Esophagus muscularis mucosa (tissue), 3 donors: ENCODE measurements at regions not wholly inside any gene's neighbourhood (a gene's known extent, or its start where the extent isn't known, plus 50 kb on each side); places are given as distances from the start of the nearest gene placed in this dataset.

Source experiments
- POLR2A ChIP-seq: fragments of 450-650 bp; IDR thresholded peaks from one replicate; pipeline ENCODE4 v1.6.1; 2017; ENCODE audit warnings: antibody characterized with exemption, moderate library complexity, mild to moderate bottlenecking, low read depth
- TF ChIP-seq, protein P1 (sequence below), 3 experiments: fragments of 200-600 bp in 2 of 3; fragments of 450-650 bp in 1 of 3; sonication (generic) in 2 of 3; IDR thresholded peaks; one replicate each; pipeline ENCODE4 v1.5.1; 2017 to 2019; ENCODE audit warnings: antibody characterized with exemption in 3 of 3, mild to moderate bottlenecking in 2 of 3, moderate library complexity in 1 of 3

DNA sequence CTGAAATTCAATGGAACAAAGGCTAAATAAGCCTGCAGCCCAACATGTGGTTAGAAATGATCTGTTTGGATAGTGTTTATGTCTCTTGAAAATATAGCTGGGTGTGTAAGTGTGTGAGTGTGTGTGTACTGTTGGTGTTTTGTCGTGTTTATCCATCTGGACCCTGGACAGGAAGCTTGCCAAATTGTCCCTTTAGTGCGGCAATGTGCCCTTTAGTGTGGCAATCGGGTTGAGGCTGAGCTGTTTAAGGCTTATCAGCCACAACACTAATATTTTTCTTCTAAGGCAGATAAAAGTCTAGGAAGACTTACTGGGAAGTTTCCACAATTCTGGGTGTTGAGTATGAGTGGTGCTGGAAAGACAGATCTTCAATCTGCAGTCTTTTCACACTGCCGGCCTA, 180.2 kb downstream of the YTHDC2 start:
- no peak for TF ChIP-seq POLR2A
- TF ChIP-seq, protein P1, sequence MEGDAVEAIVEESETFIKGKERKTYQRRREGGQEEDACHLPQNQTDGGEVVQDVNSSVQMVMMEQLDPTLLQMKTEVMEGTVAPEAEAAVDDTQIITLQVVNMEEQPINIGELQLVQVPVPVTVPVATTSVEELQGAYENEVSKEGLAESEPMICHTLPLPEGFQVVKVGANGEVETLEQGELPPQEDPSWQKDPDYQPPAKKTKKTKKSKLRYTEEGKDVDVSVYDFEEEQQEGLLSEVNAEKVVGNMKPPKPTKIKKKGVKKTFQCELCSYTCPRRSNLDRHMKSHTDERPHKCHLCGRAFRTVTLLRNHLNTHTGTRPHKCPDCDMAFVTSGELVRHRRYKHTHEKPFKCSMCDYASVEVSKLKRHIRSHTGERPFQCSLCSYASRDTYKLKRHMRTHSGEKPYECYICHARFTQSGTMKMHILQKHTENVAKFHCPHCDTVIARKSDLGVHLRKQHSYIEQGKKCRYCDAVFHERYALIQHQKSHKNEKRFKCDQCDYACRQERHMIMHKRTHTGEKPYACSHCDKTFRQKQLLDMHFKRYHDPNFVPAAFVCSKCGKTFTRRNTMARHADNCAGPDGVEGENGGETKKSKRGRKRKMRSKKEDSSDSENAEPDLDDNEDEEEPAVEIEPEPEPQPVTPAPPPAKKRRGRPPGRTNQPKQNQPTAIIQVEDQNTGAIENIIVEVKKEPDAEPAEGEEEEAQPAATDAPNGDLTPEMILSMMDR (IDR thresholded peaks at IDR 0.05): no peak
